Stimulated activated CD8-positive, alpha-beta memory T cell treated with anti-CD3 and anti-CD28 coated beads, Interleukin-4, amount 100 ng/mL, for 48 hours (primary cell): ENCODE measurements at regions not wholly inside any gene's neighbourhood (a gene's known extent, or its start where the extent isn't known, plus 50 kb on each side); places are given as distances from the start of the nearest gene placed in this dataset.

ENCODE experiments used
- DNase-seq: peaks from one replicate; pipeline ENCODE4 v3.0.0-alpha.2; 2020

DNA sequence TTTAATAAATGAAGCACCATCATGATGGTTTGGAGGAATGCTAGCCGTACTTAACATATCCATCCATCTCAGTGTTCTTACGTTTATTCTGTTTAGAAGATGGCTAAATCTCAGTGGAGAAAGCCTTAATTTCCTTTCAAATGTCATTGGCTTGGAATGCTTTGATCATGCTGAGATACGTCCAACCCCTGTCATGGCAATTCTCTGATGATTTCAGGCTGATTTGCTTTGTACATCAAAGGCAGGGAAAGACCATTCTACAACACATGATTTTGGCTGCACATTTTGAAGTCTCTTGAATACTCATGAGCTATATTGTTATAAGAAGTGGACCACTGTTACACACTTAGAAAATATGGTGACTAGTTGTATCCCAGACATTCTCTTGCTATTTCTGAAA, 1048.4 kb downstream of the MAT2B start:
- no peak for DNase-seq

DNA sequence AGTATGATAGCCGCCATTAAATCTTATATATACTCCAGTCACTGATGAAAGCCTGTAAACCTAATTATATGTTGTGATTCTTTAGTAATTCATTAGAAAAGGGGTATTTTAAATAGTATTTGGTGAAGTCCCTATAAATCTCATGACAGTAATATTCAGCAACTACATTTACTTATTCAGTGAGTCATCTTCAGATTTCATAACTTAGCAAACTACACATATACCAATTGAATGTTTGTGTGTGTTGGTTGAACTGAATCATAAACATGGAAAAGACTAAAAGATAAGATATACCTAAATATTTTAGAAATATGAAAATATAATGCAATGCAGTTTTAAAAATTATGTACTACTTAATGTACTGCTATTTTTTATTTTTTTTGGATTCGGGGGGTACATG, 1050.4 kb downstream of the MAT2B start:
- no peak for DNase-seq

DNA sequence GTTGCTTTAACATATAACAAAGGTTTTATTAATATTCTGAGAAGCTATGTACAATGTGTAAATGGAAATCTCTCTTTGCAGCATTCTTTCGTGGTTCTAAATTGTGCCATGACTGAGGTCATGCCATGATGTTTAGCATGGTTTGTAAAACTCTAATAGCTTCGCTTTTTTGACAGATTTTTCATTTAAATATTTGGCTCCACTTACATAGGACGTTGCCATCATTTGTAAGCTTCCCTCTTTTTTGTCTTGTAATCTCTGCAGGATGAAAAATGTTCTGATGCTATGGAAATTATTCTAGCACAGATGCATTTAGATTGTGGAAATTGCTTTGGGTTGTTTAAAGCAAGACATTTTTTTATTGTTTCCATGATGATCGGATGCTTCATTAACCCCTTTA, 1054.8 kb downstream of the MAT2B start:
- no peak for DNase-seq

DNA sequence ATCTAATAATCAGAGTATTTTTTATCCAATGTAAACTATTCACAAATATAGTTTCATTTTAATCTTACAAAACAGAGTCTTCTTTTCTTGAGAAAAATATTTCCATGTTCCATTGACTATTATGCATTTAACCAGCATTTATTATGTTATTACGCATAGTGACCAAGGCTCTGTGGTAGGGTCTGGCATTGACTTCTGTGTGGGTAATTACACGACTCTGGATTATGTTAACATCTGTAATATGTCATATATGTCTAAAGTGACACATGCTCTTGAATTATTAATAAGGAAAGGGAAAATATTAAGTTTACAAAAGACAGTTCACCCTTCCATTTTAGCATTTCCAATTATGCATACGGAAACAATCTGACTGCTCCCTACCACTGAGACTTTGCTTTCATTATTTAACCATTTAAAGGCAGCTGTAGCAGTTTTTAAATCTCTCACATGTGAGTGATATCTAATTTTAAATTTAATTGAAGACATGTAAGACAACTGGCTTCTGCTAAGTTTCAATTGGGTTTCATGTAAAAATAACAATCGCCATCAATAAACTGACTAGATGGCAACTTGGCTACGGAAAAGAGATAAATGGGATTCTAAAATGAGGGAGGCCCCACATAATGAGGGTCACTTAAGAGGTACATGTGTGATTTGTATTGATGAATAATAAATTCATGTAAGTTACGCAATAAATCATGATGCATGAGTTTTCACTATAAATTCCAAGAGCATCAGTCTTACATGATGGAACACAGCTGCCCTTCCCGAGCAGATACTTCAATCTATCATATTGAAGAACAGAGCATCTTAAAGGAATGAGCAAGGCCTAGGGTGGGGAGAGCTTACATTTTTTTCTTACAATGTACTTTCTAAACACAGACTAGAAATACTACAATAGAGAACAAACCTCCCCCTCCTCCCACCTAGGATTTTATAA, 1056.8 kb downstream of the MAT2B start:
- no peak for DNase-seq

DNA sequence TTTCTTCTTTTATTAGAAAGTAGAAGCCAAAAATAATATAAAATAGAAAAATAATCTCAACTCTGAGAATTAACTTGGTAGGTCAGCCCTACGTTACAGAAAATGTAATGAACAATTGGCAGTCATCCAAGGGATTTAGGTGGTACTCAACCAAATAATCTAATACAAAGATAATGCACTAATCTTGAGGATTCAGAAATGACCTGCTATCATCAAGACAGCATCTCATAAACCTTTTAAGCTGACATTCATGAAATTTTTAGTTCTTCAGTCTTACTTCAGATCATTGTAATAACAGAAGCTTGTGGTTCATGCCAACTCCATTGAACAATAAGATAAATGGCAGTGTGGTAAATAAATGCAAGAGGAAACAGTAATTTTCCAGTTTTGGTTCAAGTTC, 1058.0 kb downstream of the MAT2B start:
- no peak for DNase-seq

DNA sequence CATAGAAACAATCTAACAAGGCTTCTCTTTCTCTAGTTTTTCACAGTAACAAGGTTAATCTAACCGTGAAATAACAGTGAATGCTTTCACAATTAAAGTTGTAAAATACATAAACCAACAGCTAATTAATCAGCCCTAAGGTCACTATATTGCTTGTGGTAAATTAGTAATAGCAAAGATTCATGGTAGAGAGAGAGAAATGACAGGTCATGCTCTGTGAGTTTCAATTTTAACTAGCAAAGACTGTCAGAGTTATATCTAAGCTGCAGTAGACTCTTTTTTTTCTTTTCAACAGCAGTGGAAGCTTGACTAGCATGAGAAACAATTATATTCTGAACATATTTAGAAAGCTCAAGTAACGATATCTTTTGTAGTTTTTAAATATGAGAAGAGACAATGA, 1068.0 kb downstream of the MAT2B start:
- DNase-seq = no peak

DNA sequence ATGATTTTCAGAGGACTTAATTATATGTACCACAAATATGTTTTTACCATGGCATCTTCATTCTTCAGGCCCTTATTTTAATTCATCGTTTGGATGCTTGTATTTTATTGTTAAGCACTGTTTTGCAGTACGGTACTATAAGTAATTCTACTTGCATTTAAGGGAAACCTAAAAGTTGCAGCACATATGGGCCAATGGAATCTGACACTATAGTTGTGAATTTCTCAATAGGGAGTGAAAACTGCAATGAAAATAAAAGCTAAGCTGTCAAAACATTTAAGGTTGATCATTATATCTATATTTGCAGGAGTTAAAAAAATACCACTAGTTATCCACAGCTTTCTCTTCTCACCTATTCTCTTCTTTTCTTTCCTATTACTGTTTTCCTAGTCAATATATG, 1071.8 kb downstream of the MAT2B start:
- DNase-seq = no peak

DNA sequence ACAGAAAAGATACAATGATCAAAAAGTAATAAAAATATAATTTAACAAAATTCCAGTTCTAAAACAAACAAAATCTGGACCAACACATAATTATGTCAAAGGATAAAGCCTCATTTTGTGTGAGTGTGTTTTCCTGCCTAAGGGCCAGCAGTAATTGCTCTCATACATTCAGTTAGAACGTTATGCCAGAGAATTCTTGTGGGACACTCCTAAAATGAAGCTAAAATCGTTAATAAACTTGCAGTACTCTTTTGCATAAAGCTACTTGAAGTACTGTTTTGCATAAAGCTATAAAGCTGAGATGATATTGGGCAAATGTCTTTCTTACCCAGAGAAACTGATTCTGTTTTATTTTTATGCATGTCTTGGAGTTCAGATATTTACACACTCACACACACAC, 1072.3 kb downstream of the MAT2B start:
- no peak for DNase-seq

DNA sequence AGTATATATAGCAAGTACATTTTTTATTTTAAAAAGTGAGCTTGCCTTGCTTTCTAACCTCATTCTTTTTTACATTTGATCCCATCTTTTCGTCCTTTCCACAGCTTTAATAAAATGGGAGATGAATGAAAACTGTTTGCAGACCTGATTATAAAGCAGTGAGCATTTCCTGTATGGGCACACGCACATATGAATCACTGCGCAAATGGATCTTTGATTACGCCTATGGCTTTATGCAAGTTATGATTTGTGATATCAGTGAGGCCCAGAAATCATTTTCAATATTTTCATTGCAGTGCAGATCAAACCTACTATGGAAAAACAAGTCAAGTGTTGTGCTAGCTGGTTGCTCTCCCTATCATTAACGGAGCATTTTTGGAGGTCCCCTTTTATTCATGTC, 1073.0 kb downstream of the MAT2B start:
- no peak for DNase-seq

DNA sequence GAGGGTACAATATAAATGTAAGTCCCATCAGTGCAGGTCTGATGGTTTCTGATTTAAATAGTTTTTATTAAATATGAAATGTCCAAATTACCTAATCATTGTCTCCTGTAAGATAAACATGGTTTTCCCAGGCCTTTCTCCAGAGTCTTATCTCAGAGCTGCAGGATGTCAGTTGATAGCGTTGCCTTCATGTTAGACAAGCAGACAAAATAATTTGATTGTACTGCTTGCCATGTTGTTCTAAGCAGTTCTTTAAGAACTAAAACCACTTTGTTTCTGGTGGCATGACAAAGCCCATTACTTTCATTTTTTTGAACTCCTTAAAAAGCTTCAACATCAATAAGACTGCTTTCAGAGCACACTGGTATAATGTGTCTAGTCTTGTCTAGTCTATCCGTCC, 1073.5 kb downstream of the MAT2B start:
- no peak for DNase-seq

DNA sequence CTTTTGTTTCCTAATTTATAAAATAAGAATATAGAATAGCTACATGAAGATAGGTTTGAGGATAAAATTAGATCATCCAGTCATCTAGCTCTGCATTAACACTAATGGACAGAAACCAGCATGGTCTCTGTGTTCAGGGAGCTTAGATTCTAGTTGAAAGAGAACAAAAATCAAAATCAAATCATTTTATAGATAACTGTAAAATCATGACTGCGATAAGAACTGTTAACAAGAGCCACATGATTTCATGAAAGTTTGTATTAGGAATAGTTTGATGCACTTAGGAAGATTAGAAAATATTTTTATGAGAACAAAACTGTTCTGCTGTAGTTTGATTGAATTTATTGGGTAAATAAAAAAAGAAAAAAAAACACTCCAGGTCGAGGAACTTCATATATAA, 1074.7 kb downstream of the MAT2B start:
- no peak for DNase-seq

DNA sequence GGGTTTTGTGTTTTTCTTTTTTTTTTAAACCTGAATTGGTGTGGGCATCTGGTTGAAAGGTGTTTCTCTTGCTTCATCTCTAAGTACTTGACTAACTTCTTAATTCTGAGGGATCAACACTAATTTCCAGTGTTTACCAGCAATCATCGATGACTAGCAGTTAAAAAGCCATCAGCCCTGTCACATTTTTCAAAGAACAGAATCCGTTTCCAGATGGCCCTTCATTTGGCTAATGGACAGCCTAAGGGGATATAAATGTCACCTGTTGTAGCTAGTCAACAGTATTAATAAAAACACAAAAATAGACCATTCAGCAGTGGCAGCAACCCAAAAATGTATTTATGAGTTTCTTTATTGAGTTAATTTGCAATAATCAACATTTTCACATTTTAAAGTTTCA, 1076.5 kb downstream of the MAT2B start:
- no peak for DNase-seq

DNA sequence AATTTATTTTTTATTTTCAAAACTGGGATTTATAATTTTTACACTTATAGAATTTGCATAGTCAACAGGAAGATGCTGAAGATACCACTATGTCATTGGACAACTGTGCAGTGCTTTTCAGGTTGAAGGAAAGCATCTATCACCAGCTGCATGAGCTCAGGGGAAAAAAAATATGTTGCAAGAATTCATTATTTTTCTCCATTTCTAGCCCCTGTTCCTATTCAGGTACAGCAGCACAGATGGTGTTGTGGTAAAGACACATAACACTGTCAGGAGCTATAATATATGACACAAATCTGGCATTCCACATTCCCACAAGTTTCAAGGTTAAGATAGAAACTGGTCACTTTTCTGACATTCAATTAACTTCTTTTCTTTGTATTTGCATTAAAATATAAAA, 1088.6 kb downstream of the MAT2B start:
- no peak for DNase-seq

DNA sequence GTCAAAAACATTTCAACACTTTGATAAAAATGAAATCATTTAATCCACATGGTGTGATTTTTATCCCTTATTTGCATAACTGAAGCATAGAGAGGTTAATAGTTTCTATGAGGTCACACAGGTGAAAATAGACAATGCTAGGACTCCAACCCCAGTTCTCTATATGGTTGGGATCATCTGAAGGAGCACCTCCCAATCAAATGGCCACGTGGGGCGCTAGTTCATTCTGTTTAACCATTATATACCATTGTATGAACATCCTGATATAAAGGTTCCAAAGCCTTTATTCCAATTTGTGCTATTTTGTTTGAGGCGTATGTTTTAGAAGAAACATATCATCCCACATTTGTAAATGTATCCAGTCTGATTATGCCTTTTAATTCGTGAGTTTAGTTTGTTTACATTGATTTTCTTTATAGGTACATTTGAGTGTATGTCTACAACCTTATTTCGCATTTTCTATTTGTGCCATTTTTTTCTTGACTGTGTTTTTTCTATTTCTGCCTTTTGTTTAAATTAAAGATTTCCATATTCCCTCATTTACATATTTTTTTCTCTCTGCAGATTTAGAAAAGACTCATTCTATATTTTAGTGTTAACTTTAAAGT, 1092.0 kb downstream of the MAT2B start:
- no peak for DNase-seq

DNA sequence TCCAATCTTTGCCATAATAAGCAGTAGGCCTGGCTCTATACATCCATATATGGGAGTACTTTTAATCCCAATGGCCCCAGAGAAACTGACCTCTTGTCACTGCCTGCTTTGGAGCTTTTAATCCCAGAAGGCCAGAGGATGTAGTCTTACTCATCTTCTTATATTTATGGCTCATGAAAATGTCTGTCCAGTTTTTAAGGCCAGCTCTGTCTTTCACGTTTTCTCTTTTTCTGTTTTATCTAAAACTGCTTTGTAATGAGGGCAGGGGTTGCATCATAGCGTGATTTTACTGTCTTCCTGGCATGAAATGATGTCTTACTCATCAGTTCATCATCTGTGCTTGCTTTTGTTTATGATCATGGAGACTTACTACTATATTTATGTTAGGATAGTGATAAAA, 1094.9 kb downstream of the MAT2B start:
- DNase-seq = no peak

DNA sequence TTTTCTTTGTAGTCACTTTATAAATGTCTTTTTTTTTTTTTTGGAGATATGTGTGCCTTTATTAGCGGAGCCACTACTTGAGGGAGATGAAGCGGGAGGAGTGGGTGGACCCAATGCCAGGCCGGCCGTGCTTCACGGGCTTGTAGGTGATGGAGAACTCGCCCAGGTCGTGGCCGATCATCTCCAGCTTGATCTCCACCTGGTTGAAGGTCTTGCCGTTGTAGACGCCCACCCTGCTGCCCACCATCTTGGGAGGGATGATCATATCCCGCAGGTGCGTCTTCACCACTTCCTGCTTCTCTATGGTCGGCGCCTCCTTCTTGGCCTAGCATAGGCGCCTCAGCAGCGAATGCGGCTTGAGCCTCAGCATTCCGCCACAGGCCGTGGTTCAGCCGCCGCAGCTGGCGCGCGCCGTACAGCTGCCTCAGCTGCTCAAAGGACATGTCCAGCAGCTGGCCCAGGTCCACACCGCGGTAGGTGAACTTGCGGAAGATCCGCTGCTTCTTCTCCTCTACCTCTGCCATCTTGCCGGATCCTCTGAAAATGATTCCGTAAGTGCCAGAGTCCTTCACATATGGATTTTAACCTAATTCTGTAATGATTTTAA, 1095.6 kb downstream of the MAT2B start:
- no peak for DNase-seq

DNA sequence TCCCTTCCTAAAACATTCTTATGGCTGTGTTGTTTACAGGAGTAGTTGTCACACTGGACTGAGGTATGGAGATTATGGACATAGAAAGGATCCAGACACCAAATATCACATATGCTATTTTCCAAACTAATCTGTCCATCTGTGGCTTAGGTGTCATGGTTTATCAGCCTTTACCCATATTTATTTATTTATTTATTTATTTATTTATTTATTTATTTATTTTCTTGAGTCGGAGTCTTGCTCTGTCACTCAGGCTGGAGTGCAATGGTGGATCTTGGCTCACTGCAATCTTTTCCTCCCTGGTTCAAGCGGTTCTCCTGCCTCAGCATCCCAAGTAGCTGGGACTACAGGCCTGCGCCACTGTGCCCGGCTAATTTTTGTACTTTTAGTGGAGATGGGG, 1103.1 kb downstream of the MAT2B start:
- no peak for DNase-seq

DNA sequence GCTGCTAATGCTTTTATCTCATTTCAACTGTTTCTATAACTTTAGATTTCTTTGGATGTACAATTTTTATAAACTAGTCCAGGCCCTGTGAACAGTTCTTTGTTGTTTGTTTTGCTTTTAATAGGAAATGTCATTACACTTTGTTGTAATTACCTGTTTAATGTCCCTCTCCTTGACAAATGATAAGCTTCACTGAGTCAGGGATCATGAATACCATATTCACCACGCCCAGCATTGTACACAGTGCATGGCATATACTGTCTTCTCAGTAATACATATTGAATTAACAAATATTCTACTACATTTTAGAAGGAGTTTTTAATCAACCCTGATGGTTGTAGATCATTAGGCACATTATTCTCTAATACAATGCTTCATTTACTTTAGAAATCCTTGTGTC, 1105.0 kb downstream of the MAT2B start:
- no peak for DNase-seq

DNA sequence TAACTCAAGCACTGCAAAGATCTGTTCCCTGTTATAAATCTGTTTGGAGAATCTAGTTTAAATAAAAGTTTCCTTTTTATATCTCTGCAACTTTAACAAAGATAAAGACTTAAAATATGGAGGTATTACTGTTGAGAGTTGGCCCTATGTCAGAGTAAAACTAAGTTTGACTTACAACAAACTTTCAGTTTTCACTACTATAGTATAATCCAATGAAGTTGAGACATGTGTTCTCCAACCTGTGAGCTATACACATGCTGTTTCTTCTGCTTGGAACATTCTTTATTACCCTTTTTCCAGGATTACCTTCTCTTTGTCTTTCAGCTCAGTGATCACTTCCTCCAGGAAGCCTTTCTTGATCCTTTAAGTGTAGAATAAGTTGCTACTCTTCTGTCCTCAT, 1109.3 kb downstream of the MAT2B start:
- DNase-seq = no peak

DNA sequence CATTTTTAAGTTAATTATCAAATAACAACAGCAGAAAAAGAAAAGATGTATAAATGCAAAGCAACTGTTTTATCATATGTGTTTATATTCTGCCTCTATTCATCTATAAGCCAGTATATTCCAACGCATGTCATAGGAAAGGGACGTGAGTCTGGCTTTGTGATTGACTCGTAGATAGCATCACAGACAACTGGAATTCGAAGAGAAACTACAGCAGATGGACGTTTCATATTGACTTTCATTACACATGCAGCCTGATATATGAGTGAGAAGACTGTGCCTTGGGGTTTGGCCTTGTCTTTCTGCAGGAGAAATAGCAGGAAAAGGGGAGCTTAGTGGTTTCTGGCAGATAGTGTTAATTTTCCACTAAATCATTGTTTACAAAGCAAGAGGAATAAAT, 1111.9 kb downstream of the MAT2B start:
- DNase-seq = no peak

DNA sequence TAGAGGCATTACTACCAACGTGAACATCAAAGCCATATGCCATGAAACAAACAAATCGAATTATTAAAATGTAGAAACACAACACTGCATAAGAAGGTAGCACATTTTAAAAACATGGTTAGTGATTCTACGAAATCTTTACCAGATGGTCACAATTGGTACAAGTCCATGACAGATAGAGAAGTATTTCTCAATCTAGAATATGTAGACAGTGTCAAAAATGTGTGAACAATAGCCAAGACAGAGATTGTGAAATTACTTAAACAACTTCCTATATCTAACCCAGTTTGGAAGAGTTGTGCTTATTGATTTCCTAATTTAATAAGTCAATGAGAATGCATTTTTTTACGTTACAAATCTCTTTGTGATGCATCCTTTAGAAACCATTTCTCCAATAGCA, 1121.6 kb downstream of the MAT2B start:
- no peak for DNase-seq

DNA sequence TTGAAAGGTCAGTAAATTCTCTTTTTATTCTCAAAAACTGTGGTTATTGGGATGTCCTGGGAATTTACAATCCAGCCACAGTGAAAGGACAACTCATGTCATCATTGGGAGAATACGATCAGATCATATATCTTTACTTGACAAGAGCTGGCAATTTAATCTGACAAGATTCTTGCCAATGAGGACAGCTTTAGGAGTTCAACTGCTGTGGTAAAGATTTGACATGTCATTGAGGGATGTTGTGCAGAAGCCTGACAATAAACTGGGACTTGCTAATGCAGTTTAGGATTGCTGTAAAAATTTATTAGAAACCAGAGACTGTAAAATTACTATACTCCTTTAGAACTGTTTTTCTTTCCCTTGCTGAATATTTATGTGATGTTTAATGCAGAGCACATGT, 1131.0 kb downstream of the MAT2B start:
- no peak for DNase-seq

DNA sequence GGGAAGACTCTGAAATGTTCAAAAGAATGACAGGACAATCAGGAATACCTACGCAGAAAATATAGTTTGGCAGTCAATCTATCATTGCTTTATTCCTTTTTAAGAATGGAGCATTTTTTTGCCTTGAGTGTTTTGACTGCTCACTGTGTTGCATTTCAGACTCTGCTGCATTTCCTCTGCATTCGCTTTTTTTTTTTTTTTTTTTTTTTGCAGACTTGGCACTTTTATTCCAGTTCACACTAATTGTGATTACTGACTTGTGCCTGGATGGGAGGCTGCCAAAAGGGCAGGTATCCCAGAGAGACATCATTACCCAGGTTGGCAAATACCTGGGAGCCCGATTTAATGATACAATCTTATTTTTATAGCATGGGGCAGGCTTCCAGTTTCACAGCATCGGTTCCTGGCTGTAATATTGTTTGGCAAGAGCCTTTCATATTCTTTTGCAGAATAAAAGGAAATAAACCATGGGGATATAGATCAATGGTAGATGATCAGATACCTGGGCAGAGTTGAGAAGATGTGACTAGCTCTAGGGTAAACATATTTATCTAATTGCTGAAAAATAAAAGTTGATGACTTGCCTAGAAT, 1132.6 kb downstream of the MAT2B start:
- no peak for DNase-seq

DNA sequence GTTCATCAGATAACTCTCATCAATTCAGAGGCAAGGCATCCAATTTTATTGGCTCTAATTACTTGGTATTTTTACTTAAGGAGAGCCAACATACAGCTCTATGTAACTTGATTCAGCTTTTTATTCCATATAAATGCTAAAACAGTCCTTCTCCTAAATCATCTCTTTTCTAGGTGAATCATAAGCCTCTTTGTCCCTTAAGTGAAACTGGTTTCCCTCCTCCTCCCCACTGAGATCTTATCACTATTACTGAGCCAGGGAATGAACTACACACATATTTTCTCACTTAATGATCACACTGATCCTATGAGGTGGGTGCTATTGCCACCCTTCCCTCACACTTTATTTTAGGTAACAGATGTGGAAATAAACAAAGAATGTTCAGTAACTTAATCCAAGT, 1143.8 kb downstream of the MAT2B start:
- DNase-seq = no peak
